AG04449 (cell line): ENCODE measurements at regions not wholly inside any gene's neighbourhood (a gene's known extent, or its start where the extent isn't known, plus 50 kb on each side); places are given as distances from the start of the nearest gene placed in this dataset.

Source experiments
- CTCF ChIA-PET: fragments of 350-600 bp; formaldehyde crosslinking; extraction: SDS; loops from one replicate; lab custom pipeline; 2021; ENCODE audit warnings: antibody characterized with exemption; lab: Yijun Ruan, JAX
- POLR2A ChIA-PET: fragments of 400-600, 350-600 bp; formaldehyde crosslinking; extraction: SDS; loops from one replicate; lab custom pipeline; 2020; ENCODE audit warnings: antibody characterized with exemption, inconsistent platforms; lab: Yijun Ruan, JAX
- DNase-seq: peaks from one replicate; pipeline ENCODE4 v3.0.0-alpha.2; 2010; ENCODE audit warnings: low read depth, low spot score
- H3K4me3 ChIP-seq: 2 replicates; pipeline ENCODE4 v1.5.1; 2011; ENCODE audit warnings: low read depth, mild to moderate bottlenecking, control low read depth, low read length
- CTCF ChIP-seq: IDR thresholded peaks from one replicate; pipeline ENCODE4 v1.5.1; 2011; ENCODE audit warnings: mild to moderate bottlenecking, moderate library complexity, low read length, control low read depth, inconsistent platforms; ENCODE audit not compliant: insufficient read depth; ENCODE audit errors: missing control alignments

GRCh38 chrX:26026179-26026578 lies 112.0 kb upstream of the MAGEB18 start:
- no peak for TF ChIP-seq CTCF
- CTCF ChIA-PET = no interaction called here
- DNase-seq = no peak
- POLR2A ChIA-PET = no interaction called here
- no peak overlapping the region for H3K4me3 ChIP-seq

- DNase-seq = no peak
- POLR2A ChIA-PET = no interaction called here
- no peak for TF ChIP-seq CTCF
- CTCF ChIA-PET = no interaction called here
- no peak overlapping the region for H3K4me3 ChIP-seq
These were observed 105.8 kb upstream of the MAGEB18 start for GRCh38 chrX:26032111-26032912.

- POLR2A ChIA-PET = no interaction called here
- DNase-seq = no peak
- no peak for TF ChIP-seq CTCF
- CTCF ChIA-PET = no interaction called here
- no peak overlapping the region for H3K4me3 ChIP-seq
These were observed 100.8 kb upstream of the MAGEB18 start for GRCh38 chrX:26037367-26037766.

GRCh38 chrX:26050099-26050498 lies 88.0 kb upstream of the MAGEB18 start:
- no peak overlapping the region for H3K4me3 ChIP-seq
- DNase-seq = no peak
- POLR2A ChIA-PET = no interaction called here
- CTCF ChIA-PET = no interaction called here
- TF ChIP-seq CTCF = no peak

- no peak for DNase-seq
- no peak for TF ChIP-seq CTCF
- ChIA-PET CTCF (no interaction called here), POLR2A (no interaction called here)
- no peak overlapping the region for H3K4me3 ChIP-seq
These were observed 67.3 kb upstream of the MAGEB18 start for GRCh38 chrX:26070882-26071281.

GRCh38 chrX:26071618-26072017 lies 66.5 kb upstream of the MAGEB18 start:
- no peak overlapping the region for H3K4me3 ChIP-seq
- no peak for TF ChIP-seq CTCF
- CTCF ChIA-PET = no interaction called here
- POLR2A ChIA-PET = no interaction called here
- no peak for DNase-seq
